ENCODE measurements at regions not wholly inside any gene's neighbourhood (a gene's known extent, or its start where the extent isn't known, plus 50 kb on each side); places are given as distances from the start of the nearest gene placed in this dataset.

- DNase-seq, result no peak
Measured at GRCh38 chr16:54724346-54724925, 206.2 kb upstream of the IRX5 start.

DNA sequence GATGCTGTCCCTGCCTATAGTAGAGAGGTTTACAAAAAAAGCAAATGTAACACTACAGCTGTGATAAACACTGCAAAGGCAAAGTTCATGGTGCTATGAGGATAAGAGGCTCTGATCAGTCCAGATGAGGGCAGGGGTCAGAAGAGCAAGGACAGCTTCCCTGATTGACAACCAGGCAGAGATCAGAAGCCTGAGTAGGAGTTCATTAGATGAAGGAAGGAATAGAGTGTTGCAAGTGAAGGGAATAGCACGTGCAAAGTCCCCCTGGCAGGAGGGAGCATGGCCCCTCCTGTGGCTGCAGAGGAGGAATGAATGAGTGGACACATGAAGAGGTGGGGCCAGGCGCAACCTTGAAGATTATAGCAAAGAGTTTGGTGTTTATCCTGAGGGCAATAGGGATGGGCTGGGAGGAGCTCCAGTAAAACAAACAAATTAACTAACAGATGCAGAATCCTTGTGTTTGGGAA lies 208.4 kb upstream of the IRX5 start:
- DNase-seq, result no peak

DNA sequence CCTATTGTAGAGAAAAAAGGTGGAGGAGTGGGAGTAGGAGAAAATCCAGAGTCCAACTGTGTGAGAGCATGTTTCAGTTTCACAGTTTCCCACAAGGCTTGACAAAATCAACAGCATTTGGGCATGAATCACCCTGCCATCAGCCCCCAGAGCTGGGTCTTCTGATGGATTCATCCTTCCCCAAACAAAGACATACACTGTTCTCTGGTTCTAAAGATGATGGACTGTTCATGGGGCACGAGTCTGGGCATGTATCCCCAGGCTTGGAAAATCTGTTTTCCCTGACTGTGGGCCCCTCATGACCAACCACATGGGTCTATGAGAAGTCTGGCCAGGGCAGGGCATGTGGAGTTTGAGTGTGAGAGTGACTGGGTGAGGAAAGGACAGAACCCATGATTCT lies 210.4 kb upstream of the IRX5 start:
- DNase-seq, result no peak

- DNase-seq, result no peak
Measured at GRCh38 chr16:54719624-54720023, 211.0 kb upstream of the IRX5 start.

DNA sequence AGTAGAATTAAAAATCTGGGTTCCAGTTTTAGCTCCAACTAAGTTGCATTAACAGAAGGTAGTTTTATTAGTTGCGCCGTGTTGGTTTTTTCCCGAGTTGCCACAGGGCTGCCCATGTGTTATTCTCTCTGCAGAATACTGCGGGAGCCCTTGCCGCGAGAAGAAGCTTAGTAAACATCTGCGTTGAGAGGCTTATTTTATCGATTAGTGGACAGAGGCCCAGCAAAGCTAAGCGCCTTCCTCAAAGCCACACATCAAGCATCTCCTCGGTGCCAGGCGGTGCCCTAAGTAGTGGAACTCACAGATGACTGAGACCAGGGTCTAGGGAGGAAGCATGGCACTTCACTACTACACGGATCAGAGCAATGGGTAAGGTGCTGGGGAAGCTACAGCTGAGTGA lies 212.3 kb upstream of the IRX5 start:
- no peak for DNase-seq

DNA sequence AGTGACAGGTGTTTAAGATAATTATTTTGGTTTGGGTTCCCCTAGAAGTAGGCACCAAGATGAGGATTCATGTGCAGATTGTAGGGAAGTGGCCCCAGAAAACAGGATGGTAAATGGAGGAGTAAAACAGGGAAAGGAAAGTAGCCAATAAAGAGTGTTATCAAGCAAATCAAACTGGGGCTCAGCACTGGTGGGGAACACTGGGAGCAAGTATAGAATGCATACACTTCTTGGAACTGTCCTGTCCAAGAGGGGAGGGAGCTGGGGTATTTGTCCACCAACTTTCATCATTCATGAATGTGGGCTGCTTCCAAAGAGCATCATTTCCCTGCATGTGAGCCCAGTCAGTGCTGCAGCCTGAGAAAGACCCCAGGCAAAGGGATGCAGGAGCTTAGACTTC lies 215.7 kb upstream of the IRX5 start:
- no peak for DNase-seq

GRCh38 chr16:54712866-54713265 lies 217.8 kb upstream of the IRX5 start:
- no peak for DNase-seq

GRCh38 chr16:54707813-54708212 lies 222.9 kb upstream of the IRX5 start:
- no peak for DNase-seq

DNA sequence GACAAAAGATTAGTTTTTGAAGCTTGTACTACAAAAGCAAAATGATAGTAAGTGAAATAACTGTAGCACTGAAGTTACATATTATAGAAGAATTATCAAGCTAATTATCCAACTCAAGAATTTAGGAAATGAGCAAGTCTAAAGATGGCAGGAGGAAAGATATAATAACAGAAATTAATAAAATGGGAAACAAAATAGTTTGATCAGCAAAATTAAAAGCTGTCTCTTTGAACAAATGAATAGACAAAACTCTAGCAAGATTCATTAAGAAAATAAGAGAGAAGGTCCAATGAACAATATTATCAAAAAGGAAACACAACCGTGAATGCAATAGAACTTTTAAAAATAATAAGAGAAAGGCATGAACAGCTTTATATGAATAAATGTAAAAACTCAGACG lies 224.3 kb upstream of the IRX5 start:
- DNase-seq, result no peak

DNA sequence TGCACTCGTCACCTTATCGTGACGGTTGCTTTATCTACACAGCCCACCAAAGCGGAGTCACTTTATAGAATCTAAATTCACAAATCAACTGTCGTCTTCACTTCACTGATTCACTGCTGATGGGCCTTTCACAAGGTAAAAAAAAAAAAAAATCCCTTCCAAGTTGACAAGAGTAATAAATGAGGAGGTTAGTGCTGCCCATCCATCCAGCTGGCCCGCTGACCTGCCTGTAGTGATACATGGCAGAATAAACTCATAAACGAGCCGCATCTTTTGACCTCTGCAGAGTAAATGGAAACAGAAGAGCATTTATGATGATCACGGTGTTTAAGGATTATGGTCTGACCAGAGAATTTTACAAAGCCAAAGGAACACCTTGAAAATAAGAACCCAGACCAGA lies 227.3 kb upstream of the IRX5 start:
- DNase-seq, result no peak

DNA sequence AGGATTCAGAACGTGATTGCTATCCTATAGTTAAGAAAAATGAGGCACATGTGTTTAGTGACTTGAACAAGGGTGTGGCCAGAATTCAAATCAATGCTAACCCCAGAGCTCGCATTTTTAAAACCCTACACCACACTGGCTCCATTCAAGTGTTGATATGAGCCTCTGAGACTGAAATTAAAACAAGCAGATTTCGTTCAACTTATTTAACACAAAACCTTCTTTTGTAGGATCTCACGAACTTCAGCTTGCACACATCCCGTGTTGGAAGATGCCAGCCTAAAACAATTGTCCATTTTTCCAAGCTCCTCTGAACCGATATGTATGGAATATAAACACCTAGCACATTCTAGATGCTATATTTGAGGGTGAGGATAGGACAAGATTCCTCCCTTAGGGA lies 231.0 kb upstream of the IRX5 start:
- no peak for DNase-seq

GRCh38 chr16:54697677-54698076 lies 233.0 kb upstream of the IRX5 start:
- DNase-seq, result no peak

GRCh38 chr16:54696970-54697369 lies 233.7 kb upstream of the IRX5 start:
- no peak for DNase-seq

- DNase-seq, result no peak
Measured at GRCh38 chr16:54696522-54696921, 234.1 kb upstream of the IRX5 start.

DNA sequence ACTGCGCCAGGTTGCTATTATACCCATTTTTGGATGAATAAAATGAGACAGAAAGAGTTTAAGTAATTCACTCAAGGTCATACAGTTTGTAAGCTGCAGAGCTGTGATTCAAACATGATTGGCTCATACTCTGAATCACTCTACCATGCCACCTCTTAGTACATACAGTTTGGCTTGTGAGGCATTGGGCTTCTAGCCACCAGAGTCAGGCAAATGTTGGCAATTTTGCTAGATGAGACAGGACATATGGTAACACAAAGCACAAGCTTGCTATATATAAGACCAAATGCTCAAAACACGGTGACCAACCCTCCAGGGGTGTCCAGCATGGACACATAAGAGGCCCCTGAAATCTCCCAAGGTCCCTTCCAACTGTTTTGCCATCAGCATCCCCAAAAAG lies 236.0 kb upstream of the IRX5 start:
- DNase-seq, result peak in 1 of 4 experiments; percentile 3

GRCh38 chr16:54693864-54694263 lies 236.8 kb upstream of the IRX5 start:
- DNase-seq, result no peak

GRCh38 chr16:54690710-54691109 lies 240.0 kb upstream of the IRX5 start:
- no peak for DNase-seq

- DNase-seq, result no peak
Measured at GRCh38 chr16:54690306-54690705, 240.4 kb upstream of the IRX5 start.

GRCh38 chr16:54689072-54689865 lies 241.4 kb upstream of the IRX5 start:
- DNase-seq, result no peak

DNA sequence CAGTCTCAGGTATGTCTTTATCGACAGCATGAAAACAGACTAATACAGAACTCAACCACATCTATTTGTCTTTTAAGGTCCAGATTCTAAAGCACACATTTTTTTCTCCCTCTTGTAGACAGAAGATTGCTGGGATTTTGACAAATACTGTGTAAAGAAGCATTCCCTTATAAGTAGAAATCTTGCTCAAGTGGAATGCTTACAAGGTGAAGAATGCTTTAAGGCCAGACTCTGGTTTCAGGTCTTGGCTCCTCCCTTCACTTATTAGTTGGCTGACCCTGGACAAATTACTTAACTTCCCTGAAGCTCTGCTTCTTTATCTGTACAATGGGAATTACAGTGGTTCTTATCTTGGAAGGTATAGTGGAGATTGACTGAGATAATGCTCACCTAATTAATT lies 242.3 kb upstream of the IRX5 start:
- no peak for DNase-seq

- DNase-seq, result no peak
Measured at GRCh38 chr16:54687043-54687899, 243.4 kb upstream of the IRX5 start.

DNA sequence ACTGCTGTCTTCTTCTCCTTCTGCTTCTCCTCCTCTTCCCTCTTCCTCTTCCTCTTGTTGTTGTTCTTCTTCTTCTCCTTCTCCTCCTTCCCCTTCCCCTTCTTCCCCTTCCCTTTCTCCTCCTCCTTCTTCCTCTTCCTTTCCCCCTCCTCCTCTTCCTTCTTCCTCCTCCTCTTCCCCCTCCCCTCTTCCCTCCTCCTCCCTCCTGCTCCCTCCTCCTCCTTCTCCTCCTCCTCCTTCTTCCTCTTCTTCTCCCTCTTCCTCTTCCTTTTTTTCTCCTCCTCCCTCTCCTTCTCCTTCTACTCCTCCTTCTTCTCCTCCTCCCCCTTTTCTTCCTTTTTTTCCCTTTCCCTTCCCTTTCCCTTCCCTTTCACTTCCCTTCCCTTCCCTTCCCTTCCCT lies 245.0 kb upstream of the IRX5 start:
- no peak for DNase-seq

DNA sequence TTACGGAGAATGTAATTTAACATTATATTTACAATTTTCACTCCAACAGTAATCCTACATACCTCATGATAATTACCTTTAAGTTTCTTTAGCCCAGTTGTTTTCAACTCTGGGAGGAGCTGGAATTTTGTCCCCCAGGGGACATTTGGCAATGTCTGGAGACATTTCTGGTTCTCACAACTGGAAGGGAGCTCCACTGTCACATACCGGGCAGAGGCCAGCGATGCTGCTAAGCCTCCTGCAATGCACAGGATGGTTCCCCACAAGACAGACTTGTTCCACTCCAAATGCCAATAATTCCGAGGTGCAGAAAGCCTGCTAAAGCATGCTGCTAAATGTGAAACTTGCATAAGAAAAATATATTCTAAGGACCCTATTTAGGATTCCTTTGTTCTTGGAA lies 251.1 kb upstream of the IRX5 start:
- DNase-seq, result no peak

All from suppressor macrophage (primary cell).